HepG2 (cell line): ENCODE measurements at regions not wholly inside any gene's neighbourhood (a gene's known extent, or its start where the extent isn't known, plus 50 kb on each side); places are given as distances from the start of the nearest gene placed in this dataset.
A peak's percentile ranks its signal among the peaks of the same experiment; 100 is the strongest.

ENCODE experiments used
- ARID3A ChIP-seq: IDR thresholded peaks from 2 replicates; pipeline ENCODE4 v1.6.1; 2012; ENCODE audit warnings: low read depth, low read length, improper control_type of control experiment
- CERS6 ChIP-seq: sonication (generic); formaldehyde crosslinking; IDR thresholded peaks from 2 replicates; pipeline ENCODE4 v1.5.0; 2020; ENCODE audit warnings: missing genetic modification reagents
- FOXK1 ChIP-seq: sonication (generic); formaldehyde crosslinking; IDR thresholded peaks from 2 replicates; pipeline ENCODE4 v1.4.0; 2020; ENCODE audit warnings: low read depth, missing genetic modification reagents, borderline replicate concordance
- KDM2A ChIP-seq: sonication (generic); formaldehyde crosslinking; IDR thresholded peaks from 2 replicates; pipeline ENCODE4 v1.4.0; 2020; ENCODE audit warnings: low read depth, missing genetic modification reagents, borderline replicate concordance
- LCORL ChIP-seq, 2 experiments: fragments of 450-650 bp in 1 of 2; sonication (generic) in 1 of 2; formaldehyde crosslinking in 1 of 2; IDR thresholded peaks; 2 replicates each; pipeline versions ENCODE4 v1.5.0 to v1.6.1; 2017 to 2020; ENCODE audit warnings: antibody characterized with exemption in 1 of 2, missing genetic modification reagents in 1 of 2
- RFX3 ChIP-seq: IDR thresholded peaks from 2 replicates; pipeline ENCODE4 v1.6.1; 2016; ENCODE audit warnings: missing biosample characterization, missing genetic modification reagents
- ZNF598 ChIP-seq: sonication (generic); formaldehyde crosslinking; IDR thresholded peaks from 2 replicates; pipeline ENCODE4 v1.5.1; 2020; ENCODE audit warnings: mild to moderate bottlenecking, missing genetic modification reagents, borderline replicate concordance
- TF ChIP-seq, protein P1 (sequence below): sonication (generic); formaldehyde crosslinking; IDR thresholded peaks from 2 replicates; pipeline ENCODE4 v1.8.1; 2023; ENCODE audit warnings: mild to moderate bottlenecking, missing genetic modification reagents, borderline replicate concordance
- TF ChIP-seq, protein P2 (sequence below), 2 experiments: sonication (generic) in 1 of 2; formaldehyde crosslinking in 1 of 2; IDR thresholded peaks; 2 replicates each; pipeline versions ENCODE4 v1.5.1 to v1.6.1; 2011 to 2020; ENCODE audit warnings: borderline replicate concordance in 1 of 2, low read depth in 1 of 2, low read length in 1 of 2, mild to moderate bottlenecking in 1 of 2, missing genetic modification reagents in 1 of 2, moderate library complexity in 1 of 2

GRCh38 chr17:43333433-43333943 is 65.3 kb upstream of the ARL4D start (continued):
- TF ChIP-seq FOXK1 (CRISPR knock-in tag) (0 out of 2 replicates have a peak, but pooled peaks have one; percentile 8), LCORL (IDR thresholded peaks at IDR 0.05) (no peak), LCORL (CRISPR knock-in tag; IDR thresholded peaks at IDR 0.05) (no peak), ZNF598 (CRISPR knock-in tag) (no peak), RFX3 (no peak), ARID3A (no peak), CERS6 (no peak), KDM2A (CRISPR knock-in tag) (no peak)
- TF ChIP-seq, protein P1, sequence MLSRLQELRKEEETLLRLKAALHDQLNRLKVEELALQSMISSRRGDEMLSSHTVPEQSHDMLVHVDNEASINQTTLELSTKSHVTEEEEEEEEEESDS, result 0 out of 2 replicates have a peak, but pooled peaks have one; percentile 1
- TF ChIP-seq, protein P2, sequence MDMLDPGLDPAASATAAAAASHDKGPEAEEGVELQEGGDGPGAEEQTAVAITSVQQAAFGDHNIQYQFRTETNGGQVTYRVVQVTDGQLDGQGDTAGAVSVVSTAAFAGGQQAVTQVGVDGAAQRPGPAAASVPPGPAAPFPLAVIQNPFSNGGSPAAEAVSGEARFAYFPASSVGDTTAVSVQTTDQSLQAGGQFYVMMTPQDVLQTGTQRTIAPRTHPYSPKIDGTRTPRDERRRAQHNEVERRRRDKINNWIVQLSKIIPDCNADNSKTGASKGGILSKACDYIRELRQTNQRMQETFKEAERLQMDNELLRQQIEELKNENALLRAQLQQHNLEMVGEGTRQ (IDR thresholded peaks at IDR 0.05; ENCODE audit: low read depth, low read length), result peak; percentile 96
- TF ChIP-seq, protein P2 (CRISPR knock-in tag; IDR thresholded peaks at IDR 0.05; ENCODE audit: borderline replicate concordance), result no peak
